NCI-H2227 (cell line): ENCODE measurements at regions not wholly inside any gene's neighbourhood (a gene's known extent, or its start where the extent isn't known, plus 50 kb on each side); places are given as distances from the start of the nearest gene placed in this dataset.
A peak's percentile ranks its signal among the peaks of the same experiment; 100 is the strongest.

Source experiments
- DNase-seq: peaks from one replicate; lab custom pipeline; 2025; ENCODE audit not compliant: unreplicated experiment; lab: John Stamatoyannopoulos, UW

DNA sequence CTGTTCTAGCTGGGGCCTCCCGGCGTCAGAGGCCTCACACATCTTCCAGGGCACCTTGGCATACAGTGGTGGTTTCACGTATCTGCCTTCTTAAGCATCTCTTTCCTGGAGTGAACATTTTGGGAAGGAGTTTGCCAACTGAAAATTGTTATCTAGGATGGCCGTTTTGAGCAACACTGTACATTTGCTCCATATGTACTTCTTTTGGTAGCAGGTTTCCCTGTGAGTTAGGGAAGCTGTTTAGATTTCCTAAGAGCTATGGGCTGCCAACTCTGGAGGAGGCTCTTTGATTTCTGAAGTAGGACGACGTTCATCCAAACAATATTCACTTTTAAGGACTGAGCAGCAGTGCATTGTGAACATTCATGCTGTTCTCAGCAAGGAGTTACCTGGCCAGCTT is 665.9 kb downstream of the SQOR start:
- no peak for DNase-seq

- no peak for DNase-seq
Measured at GRCh38 chr15:46301291-46301690, 666.5 kb downstream of the SQOR start.

- no peak for DNase-seq
Measured at GRCh38 chr15:46301826-46302225, 667.0 kb downstream of the SQOR start.

- no peak for DNase-seq
Measured at GRCh38 chr15:46304321-46304720, 669.5 kb downstream of the SQOR start.

GRCh38 chr15:46307746-46308145 is 672.9 kb downstream of the SQOR start:
- DNase-seq: no peak

DNA sequence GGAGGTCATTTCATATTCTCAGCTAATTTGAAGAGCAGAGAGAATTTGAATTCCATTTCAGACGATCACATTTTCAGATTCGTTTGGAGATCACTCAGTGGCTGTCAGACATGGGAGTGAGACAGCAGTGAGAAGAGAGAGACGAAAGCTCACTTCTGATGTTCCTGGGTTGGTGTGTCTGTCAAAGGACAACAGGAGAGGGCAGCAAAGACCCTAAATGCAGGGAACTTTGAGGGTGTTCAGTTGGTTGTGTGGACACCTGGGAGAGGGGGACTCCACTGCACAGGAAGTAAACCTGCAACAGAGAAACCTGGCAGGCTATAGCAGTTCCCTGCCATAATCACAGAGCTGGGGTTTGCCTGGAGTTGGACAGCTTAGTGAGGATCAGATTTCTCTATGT is 675.1 kb downstream of the SQOR start:
- DNase-seq: no peak

GRCh38 chr15:46312133-46312740 is 677.4 kb downstream of the SQOR start:
- DNase-seq: peak; percentile 52

GRCh38 chr15:46315434-46315833 is 680.6 kb downstream of the SQOR start:
- no peak for DNase-seq

DNA sequence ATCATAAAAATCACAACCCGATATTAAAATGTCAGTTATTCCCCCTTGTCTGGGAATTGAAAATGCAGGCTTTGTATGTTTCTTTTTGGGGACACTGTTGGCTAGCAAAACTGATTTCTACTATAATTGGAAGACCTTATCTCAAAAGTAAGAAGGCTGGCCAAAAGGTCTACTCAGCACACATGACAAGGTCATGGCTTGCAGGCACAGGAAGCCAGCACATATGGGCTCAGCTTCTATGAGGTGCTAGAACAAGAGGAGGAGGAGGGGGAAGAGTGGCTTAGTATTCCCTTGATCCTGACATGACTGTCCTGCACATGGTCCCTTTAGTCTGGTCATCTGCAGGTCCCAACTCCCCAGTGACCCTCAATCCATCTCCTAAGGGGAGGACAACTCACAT is 681.2 kb downstream of the SQOR start:
- DNase-seq: no peak

GRCh38 chr15:46317029-46317428 is 682.2 kb downstream of the SQOR start:
- no peak for DNase-seq

DNA sequence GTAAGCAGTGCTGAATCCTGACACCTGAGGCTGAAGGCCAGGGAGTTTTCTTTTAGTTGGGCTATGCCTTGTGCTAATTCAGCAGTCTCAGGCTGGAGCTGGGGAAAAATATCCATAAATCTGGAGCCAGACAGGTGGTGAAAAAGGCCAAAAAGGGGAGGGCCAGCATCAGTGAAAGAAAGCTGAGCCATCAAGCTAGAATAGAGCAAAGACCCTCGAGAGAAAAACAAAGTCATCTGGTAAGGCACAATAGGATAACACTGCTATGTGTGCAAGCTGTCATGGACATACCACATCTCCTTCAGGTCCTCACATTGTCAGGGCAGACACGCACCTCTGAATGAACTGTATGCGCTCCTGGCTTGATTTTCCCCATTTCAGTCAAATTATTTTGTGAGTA is 687.9 kb downstream of the SQOR start:
- no peak for DNase-seq

GRCh38 chr15:46326173-46326572 is 691.3 kb downstream of the SQOR start:
- no peak for DNase-seq

- DNase-seq: no peak
Measured at GRCh38 chr15:46328821-46329220, 694.0 kb downstream of the SQOR start.

- DNase-seq: no peak
Measured at GRCh38 chr15:46329876-46330275, 695.0 kb downstream of the SQOR start.

DNA sequence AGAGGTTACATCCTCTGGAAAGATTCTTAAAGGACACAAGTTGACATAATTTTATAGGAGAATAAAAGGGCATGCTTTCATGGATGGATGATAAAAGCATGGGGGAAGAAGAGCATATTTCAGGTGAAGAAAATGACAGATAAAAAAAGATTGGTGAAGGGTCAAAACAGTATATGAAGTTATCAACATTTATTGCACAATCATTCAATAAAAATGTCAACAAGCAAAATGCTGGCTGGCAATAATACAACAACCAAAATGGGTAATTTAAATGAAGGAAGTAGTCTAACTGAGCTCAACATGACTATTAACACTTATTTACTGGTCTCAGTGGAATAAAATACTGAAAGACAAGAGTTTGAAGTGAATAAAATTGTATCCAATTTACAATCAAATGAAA is 696.7 kb downstream of the SQOR start:
- DNase-seq: no peak

DNA sequence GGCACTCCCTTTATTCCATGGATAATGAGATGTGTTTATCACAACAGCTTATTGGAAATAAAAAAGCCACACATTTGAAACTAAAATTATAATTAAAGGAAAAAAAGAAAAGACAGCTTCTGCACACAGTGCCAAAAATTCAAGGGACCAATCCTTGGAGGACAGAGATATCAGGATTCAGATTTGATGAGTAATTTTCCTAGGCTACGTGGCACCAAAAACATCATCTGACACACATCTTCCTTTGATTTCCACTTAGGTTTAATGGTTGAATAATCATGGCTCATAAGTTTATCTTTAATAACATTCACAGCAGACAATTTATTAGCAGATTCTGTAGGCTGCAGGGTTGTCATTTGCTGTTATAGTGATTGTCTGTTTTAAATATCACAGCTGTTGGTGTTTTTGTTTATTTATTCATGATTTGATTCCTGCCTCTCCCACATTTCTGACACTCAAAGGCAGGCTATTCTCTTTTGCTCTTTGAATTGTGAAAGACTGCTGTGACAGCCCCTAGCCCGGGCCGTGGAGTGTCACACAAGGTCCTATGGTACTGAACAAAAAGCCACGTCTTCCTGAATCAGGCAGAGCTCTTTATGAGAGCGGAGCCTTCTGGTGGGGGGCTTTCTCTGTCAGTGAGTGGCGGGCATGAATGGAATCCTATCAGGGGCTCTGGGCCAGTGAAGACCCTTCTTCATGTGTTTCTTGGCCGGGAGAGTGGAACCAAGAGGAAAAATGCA is 708.5 kb downstream of the SQOR start:
- DNase-seq: no peak

DNA sequence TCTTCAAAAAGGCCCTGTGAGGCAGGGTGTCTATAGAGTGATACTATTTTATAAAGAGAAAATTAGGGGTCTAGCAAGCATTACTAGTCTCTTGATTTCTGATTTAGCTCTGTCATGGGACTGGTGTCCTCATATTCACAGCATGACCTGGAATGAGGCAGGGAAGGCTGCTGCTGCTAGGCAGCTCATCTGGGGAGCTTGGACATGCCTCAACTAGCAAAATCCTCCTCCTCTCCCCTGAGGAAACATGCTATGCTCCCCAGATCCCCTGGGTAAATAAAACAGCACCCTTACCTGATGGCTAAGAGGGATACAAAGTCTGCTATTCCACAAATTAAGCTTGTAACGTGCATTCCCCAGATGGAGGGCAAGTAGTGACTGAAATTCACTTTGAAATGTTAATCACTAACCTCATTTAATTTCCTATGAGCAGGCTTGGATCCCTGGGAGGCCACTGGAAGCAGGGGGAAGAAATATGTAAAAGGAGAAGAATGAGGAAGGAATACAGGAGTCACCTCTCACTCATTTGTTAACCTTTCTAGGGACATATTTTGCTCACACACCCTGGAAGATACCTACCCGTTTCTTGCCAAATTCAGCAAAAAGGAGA is 709.4 kb downstream of the SQOR start:
- no peak for DNase-seq

- no peak for DNase-seq
Measured at GRCh38 chr15:46344915-46345314, 710.1 kb downstream of the SQOR start.

- no peak for DNase-seq
Measured at GRCh38 chr15:46354443-46354842, 719.6 kb downstream of the SQOR start.

GRCh38 chr15:46365572-46365971 is 730.7 kb downstream of the SQOR start:
- DNase-seq: no peak

- DNase-seq: no peak
Measured at GRCh38 chr15:46366360-46367007, 731.7 kb downstream of the SQOR start.

DNA sequence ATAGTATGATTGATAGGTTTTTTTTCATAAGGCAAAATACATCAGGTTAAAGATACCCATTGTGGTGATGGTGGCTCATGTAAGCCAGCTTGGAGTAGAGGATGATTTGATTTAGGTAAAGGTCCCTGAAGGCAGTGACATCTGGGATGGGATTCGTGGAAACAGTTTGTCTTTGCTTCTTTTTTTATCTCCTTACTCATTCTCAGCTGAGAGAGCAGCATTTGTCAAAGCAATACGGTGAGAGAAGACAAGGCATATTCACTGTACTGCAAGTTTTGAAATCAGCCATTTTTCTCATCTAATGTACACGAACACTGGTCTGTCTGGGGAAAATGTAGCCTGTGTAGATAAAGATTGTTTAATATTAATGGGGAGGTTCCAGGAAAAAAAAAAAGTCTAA is 749.1 kb downstream of the SQOR start:
- no peak for DNase-seq
